Astrocyte of the cerebellum (primary cell): ENCODE measurements at regions not wholly inside any gene's neighbourhood (a gene's known extent, or its start where the extent isn't known, plus 50 kb on each side); places are given as distances from the start of the nearest gene placed in this dataset.

Source experiments
- DNase-seq: peaks from one replicate; pipeline ENCODE4 v3.0.0-alpha.2; 2011; ENCODE audit warnings: low read depth
- H3K4me3 ChIP-seq: 2 replicates; pipeline ENCODE4 v1.5.1; 2011; ENCODE audit warnings: mild to moderate bottlenecking, low read depth, low read length, moderate library complexity
- CTCF ChIP-seq: IDR thresholded peaks from 2 replicates; pipeline ENCODE4 v1.5.1; 2012; ENCODE audit warnings: low read length, low read depth, moderate library complexity, mild to moderate bottlenecking; ENCODE audit errors: missing control alignments
- in situ Hi-C: cut with HindIII; loops from 2 replicates; pipeline ENCODE4 v1.10.0; 2017; ENCODE audit warnings: low sequenced_read_pairs

DNA sequence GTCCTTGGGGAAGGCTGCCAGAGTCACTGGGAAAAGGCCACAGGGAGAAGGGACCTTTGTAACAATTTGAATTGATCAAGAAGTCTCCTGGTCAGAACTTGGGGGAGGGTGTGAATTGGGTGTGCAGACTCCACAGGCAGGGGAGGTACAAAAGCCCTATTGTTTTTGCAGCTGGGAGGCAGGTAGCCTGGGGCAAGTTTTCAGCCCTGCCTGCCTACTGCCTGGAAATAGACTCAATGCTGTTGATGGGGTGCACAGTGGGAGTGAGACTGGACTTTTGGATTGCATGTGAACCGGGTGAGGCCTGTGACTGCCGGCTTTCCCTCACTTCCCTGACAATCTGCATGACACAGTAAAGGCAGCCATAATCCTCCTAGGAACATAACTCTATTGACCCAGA is 947.0 kb downstream of the REEP3 start:
- H3K4me3 ChIP-seq, result no peak overlapping the region
- TF ChIP-seq CTCF, result no peak
- in situ Hi-C loops, result no loop called here
- DNase-seq, result no peak

- no peak for DNase-seq
Measured at GRCh38 chr10:64476506-64476905, 955.3 kb downstream of the REEP3 start.

GRCh38 chr10:64477791-64478190 is 956.6 kb downstream of the REEP3 start:
- DNase-seq, result no peak
- H3K4me3 ChIP-seq, result no peak overlapping the region
- in situ Hi-C loops, result no loop called here
- no peak for TF ChIP-seq CTCF

More at GRCh38 chr10:64476506-64476905, 955.3 kb downstream of the REEP3 start:
- no peak for TF ChIP-seq CTCF
- in situ Hi-C loops, result no loop called here
- H3K4me3 ChIP-seq, result no peak overlapping the region

DNA sequence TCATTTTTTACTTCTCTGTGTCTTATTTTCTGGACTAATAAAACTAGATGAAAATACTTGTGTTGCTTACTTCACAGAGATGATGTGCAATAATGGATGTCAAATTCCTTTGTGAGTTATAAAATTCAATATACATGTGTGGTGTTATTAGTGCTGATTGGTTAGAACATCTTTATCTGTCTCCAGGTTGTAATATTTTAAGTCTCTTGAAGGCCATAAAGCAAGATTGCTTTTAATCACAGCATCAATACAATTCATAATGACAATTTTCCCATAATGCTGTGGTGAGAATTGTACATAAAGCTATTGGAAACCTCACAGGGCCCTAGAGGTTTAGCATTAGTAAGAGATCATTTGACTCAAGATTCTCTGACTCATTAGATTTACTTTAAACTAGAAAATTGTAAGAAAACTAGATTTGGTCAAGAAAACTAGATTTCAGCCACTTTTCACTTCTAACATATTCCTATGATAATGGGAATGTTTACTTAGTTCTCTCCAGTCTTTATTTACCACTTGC is 963.7 kb downstream of the REEP3 start:
- in situ Hi-C loops, result no loop called here
- TF ChIP-seq CTCF, result no peak
- no peak for DNase-seq
- H3K4me3 ChIP-seq, result no peak overlapping the region

DNA sequence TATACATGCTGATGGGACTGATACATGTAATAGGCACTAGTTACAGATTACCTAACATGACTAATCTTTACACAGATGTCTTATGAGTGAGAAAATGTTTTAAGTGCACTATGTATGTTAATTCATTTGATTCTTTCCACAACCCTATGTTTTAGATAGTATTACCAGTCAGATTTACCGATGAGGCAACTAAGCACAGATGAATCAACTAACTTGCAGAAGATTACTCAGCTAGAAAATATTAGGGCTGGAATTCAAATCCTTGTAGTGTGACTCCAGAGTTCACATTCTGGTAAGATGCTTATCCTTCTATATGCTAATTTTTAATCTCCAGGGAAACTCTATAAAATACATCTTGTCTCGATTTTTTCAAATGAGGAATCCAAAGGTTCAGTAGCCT is 964.9 kb downstream of the REEP3 start:
- TF ChIP-seq CTCF, result no peak
- in situ Hi-C loops, result no loop called here
- DNase-seq, result peak; percentile 0

GRCh38 chr10:64486901-64487300 is 965.7 kb downstream of the REEP3 start:
- in situ Hi-C loops, result no loop called here
- no peak overlapping the region for H3K4me3 ChIP-seq
- DNase-seq, result no peak
- no peak for TF ChIP-seq CTCF

More for the DNA sequence above, 964.9 kb downstream of the REEP3 start:
- H3K4me3 ChIP-seq, result no peak overlapping the region

- in situ Hi-C loops, result no loop called here
- H3K4me3 ChIP-seq, result no peak overlapping the region
- no peak for TF ChIP-seq CTCF
- DNase-seq, result no peak
Measured at GRCh38 chr10:64494901-64495300, 973.7 kb downstream of the REEP3 start.
